Smooth muscle cell (in vitro differentiated cells): ENCODE measurements at regions not wholly inside any gene's neighbourhood (a gene's known extent, or its start where the extent isn't known, plus 50 kb on each side); places are given as distances from the start of the nearest gene placed in this dataset.

Source experiments
- DNase-seq: peaks from one replicate; lab custom pipeline; 2025; ENCODE audit not compliant: unreplicated experiment; lab: John Stamatoyannopoulos, UW
- H2AFZ ChIP-seq: fragments of 200-600 bp; sonication (generic); 2 replicates; pipeline ENCODE4 v1.6.0; 2016; ENCODE audit warnings: antibody characterized with exemption, low read depth, mild to moderate bottlenecking
- H3F3A ChIP-seq: fragments of 200-600 bp; sonication (generic); 2 replicates; pipeline ENCODE4 v1.6.0; 2017; ENCODE audit warnings: antibody characterized with exemption, low read depth
- H3K27ac ChIP-seq: fragments of 200-600 bp; sonication (generic); 2 replicates; pipeline ENCODE4 v1.5.1; 2016; ENCODE audit warnings: low read depth, mild to moderate bottlenecking
- H3K27me3 ChIP-seq: fragments of 200-600 bp; sonication (generic); 2 replicates; pipeline ENCODE4 v1.6.1; 2016; ENCODE audit warnings: low read depth, mild to moderate bottlenecking
- H3K36me3 ChIP-seq: fragments of 200-600 bp; sonication (generic); 2 replicates; pipeline ENCODE4 v1.5.1; 2016; ENCODE audit warnings: low read depth
- H3K4me1 ChIP-seq: fragments of 200-600 bp; sonication (generic); 2 replicates; pipeline ENCODE4 v1.5.1; 2016; ENCODE audit warnings: low read depth
- H3K4me2 ChIP-seq: fragments of 200-600 bp; sonication (generic); 2 replicates; pipeline ENCODE4 v1.6.0; 2016; ENCODE audit warnings: mild to moderate bottlenecking
- H3K4me3 ChIP-seq: fragments of 200-600 bp; sonication (generic); 2 replicates; pipeline ENCODE4 v1.5.1; 2016; ENCODE audit warnings: mild to moderate bottlenecking
- H3K79me2 ChIP-seq: fragments of 200-600 bp; sonication (generic); 2 replicates; pipeline ENCODE4 v1.6.0; 2016; ENCODE audit warnings: low read depth, mild to moderate bottlenecking
- H3K9ac ChIP-seq: fragments of 200-600 bp; sonication (generic); 2 replicates; pipeline ENCODE4 v1.6.0; 2016; ENCODE audit warnings: low read depth
- H3K9me3 ChIP-seq: fragments of 200-600 bp; sonication (generic); replicated peaks from 2 replicates; pipeline ENCODE4 v1.5.1; 2016; ENCODE audit warnings: low read depth
- H4K20me1 ChIP-seq: fragments of 200-600 bp; sonication (generic); 2 replicates; pipeline ENCODE4 v1.6.0; 2016; ENCODE audit warnings: low read depth
- CTCF ChIP-seq: fragments of 200-600 bp; sonication (generic); IDR thresholded peaks from 2 replicates; pipeline ENCODE4 v1.5.1; 2017; ENCODE audit warnings: borderline replicate concordance, mild to moderate bottlenecking, antibody characterized with exemption; ENCODE audit not compliant: insufficient read depth, poor library complexity, severe bottlenecking
- WGBS: methylation state at CpG from one replicate; pipeline ENCODE4 v1.1.7; 2016; ENCODE audit warnings: low lambda C conversion rate; 5-methylcytosine and 5-hydroxymethylcytosine counted together

GRCh38 chr19:56917529-56917928 lies 77.0 kb upstream of the PEG3 start:
- H4K20me1 ChIP-seq, result no peaks in the 10 kb centered on the region
- no peaks in the 10 kb centered on the region for H3K36me3 ChIP-seq
- H3K4me2 ChIP-seq, result no peak overlapping the region
- H3K9ac ChIP-seq, result no peak overlapping the region
- DNase-seq, result no peak
- no peaks in the 10 kb centered on the region for H3K4me1 ChIP-seq
- no peak overlapping the region for H3K4me3 ChIP-seq
- no peaks in the 10 kb centered on the region for H3K27me3 ChIP-seq
- WGBS, result 52% methylated on average over 6 of the region's 6 CpGs
- no peak for TF ChIP-seq CTCF
- H3K79me2 ChIP-seq, result no peaks in the 10 kb centered on the region
- H2AFZ ChIP-seq, result no peak overlapping the region
- H3K27ac ChIP-seq, result no peak overlapping the region
- H3K9me3 ChIP-seq, result peaks cover 3% of the 10 kb centered on the region
- no peaks in the 10 kb centered on the region for H3F3A ChIP-seq

GRCh38 chr19:56917998-56918397 lies 77.5 kb upstream of the PEG3 start:
- 69% methylated on average over 6 of the region's 6 CpGs for WGBS
- no peak for DNase-seq
- H3K4me2 ChIP-seq, result no peak overlapping the region

GRCh38 chr19:56918682-56919307 lies 78.3 kb upstream of the PEG3 start:
- Histone ChIP-seq H3K9ac (no peak overlapping the region), H2AFZ (no peak overlapping the region), H3K4me1 (no peaks in the 10 kb centered on the region), H3F3A (no peaks in the 10 kb centered on the region), H3K79me2 (no peaks in the 10 kb centered on the region), H3K36me3 (no peaks in the 10 kb centered on the region), H3K4me2 (no peak overlapping the region), H3K27me3 (no peaks in the 10 kb centered on the region), H3K9me3 (peaks cover 7% of the 10 kb centered on the region), H3K4me3 (no peak overlapping the region), H4K20me1 (no peaks in the 10 kb centered on the region), H3K27ac (no peak overlapping the region)
- no peak for TF ChIP-seq CTCF
- DNase-seq, result no peak
- WGBS, result 63% methylated on average over 7 of the region's 7 CpGs

More at GRCh38 chr19:56917998-56918397, 77.5 kb upstream of the PEG3 start:
- Histone ChIP-seq H3F3A (no peaks in the 10 kb centered on the region), H3K9me3 (peaks cover 3% of the 10 kb centered on the region), H3K27me3 (no peaks in the 10 kb centered on the region), H3K27ac (no peak overlapping the region), H3K4me3 (no peak overlapping the region), H3K9ac (no peak overlapping the region), H3K4me1 (no peaks in the 10 kb centered on the region), H3K79me2 (no peaks in the 10 kb centered on the region), H4K20me1 (no peaks in the 10 kb centered on the region), H3K36me3 (no peaks in the 10 kb centered on the region), H2AFZ (no peak overlapping the region)
- TF ChIP-seq CTCF, result no peak
